GM12878 (cell line): ENCODE measurements at regions not wholly inside any gene's neighbourhood (a gene's known extent, or its start where the extent isn't known, plus 50 kb on each side); places are given as distances from the start of the nearest gene placed in this dataset.

ENCODE experiments used
- ATAC-seq: fragments of 200-7000 bp; cut with Tn5 transposase; 3 replicates; pipeline ENCODE4 v1.9.1; 2020; ENCODE audit warnings: mild to moderate bottlenecking, moderate library complexity
- BruUV-seq: library from RNA; stranded (reverse); fragments of 400-500 nt; replicated peaks from 2 replicates; lab custom pipeline; 2021; lab: Mats Ljungman, UMichigan
- CTCF ChIA-PET: fragments of 300-600 bp; sonication (Branson Sonifier 250); formaldehyde crosslinking; extraction: SDS; loops from one replicate; lab custom pipeline; 2021; ENCODE audit warnings: inconsistent platforms; lab: Yijun Ruan, JAX
- POLR2A ChIA-PET: fragments of 350-600 bp; formaldehyde crosslinking; extraction: SDS; loops from one replicate; lab custom pipeline; 2021; ENCODE audit warnings: inconsistent platforms; lab: Charles Lee
- RAD21 ChIA-PET: fragments of 300-600 bp; sonication (Branson Sonifier 250); formaldehyde crosslinking; loops from one replicate; lab custom pipeline; 2023; ENCODE audit warnings: antibody characterized with exemption; ENCODE audit not compliant: unreplicated experiment; lab: Charles Lee
- SMC1A ChIA-PET: fragments of 300-600 bp; sonication (Branson Sonifier 250); formaldehyde crosslinking; loops from one replicate; lab custom pipeline; 2023; ENCODE audit not compliant: unreplicated experiment, uncharacterized antibody; lab: Charles Lee
- DNase-seq: peaks from one replicate; pipeline ENCODE4 v3.0.0-alpha.2; 2011; ENCODE audit warnings: low read depth, low spot score
- FAIRE-seq: peaks from 3 replicates; lab custom pipeline; 2011; peaks lifted over from hg19 to GRCh38; lab: Jason Lieb, UNC
- H2AFZ ChIP-seq: 2 replicates; pipeline ENCODE4 v1.6.0; 2011; ENCODE audit warnings: low read depth, low read length, control low read depth; ENCODE audit not compliant: control insufficient read depth
- H3K27ac ChIP-seq: 2 replicates; pipeline ENCODE4 v1.5.1; 2011; ENCODE audit warnings: control low read depth; ENCODE audit not compliant: control insufficient read depth, insufficient read depth
- H3K27me3 ChIP-seq, 2 experiments: replicated peaks in 1 of 2; 2 replicates each; pipeline versions ENCODE4 v1.6.0 to v1.6.1; 2011; ENCODE audit warnings: low read length in 1 of 2; ENCODE audit not compliant: control insufficient read depth in 2 of 2, insufficient read depth in 2 of 2
- H3K36me3 ChIP-seq, 2 experiments: 2 replicates each; pipeline ENCODE4 v1.5.1; 2011; ENCODE audit warnings: low read length in 1 of 2; ENCODE audit not compliant: control insufficient read depth in 2 of 2, insufficient read depth in 2 of 2
- H3K4me1 ChIP-seq: 2 replicates; pipeline ENCODE4 v1.6.1; 2011; ENCODE audit warnings: mild to moderate bottlenecking, low read length, moderate library complexity, mixed read lengths; ENCODE audit not compliant: control insufficient read depth, insufficient read depth
- H3K4me2 ChIP-seq: 2 replicates; pipeline ENCODE4 v1.6.0; 2011; ENCODE audit warnings: control low read depth; ENCODE audit not compliant: control insufficient read depth, insufficient read depth
- H3K4me3 ChIP-seq: fragments of 200-600 bp; sonication (generic); 2 replicates; pipeline ENCODE4 v1.5.1; 2016
- H3K79me2 ChIP-seq: 2 replicates; pipeline ENCODE4 v1.6.0; 2011; ENCODE audit warnings: low read length; ENCODE audit not compliant: control insufficient read depth, insufficient read depth
- H3K9ac ChIP-seq: 2 replicates; pipeline ENCODE4 v1.8.0; 2011; ENCODE audit warnings: low read length, control low read depth, mixed read lengths; ENCODE audit not compliant: control insufficient read depth, insufficient read depth
- H3K9me3 ChIP-seq: replicated peaks from 3 replicates; pipeline ENCODE4 v1.5.1; 2011; ENCODE audit warnings: mild to moderate bottlenecking, low read length; ENCODE audit not compliant: control insufficient read depth, insufficient read depth
- H4K20me1 ChIP-seq: 2 replicates; pipeline ENCODE4 v1.6.0; 2011; ENCODE audit not compliant: control insufficient read depth, insufficient read depth
- BCL11A ChIP-seq: IDR thresholded peaks from 2 replicates; pipeline ENCODE4 v1.6.1; 2011; ENCODE audit warnings: low read depth, low read length
- BMI1 ChIP-seq: fragments of 450-650 bp; IDR thresholded peaks from 2 replicates; pipeline ENCODE4 v1.6.1; 2016; ENCODE audit warnings: mild to moderate bottlenecking, moderate library complexity, borderline replicate concordance
- CTCF ChIP-seq, 3 experiments: IDR thresholded peaks in 2 of 3; conservative IDR thresholded peaks in 1 of 3; 2 replicates each; pipeline ENCODE4 v1.5.1; 2011; ENCODE audit warnings: low read depth in 3 of 3, low read length in 3 of 3, mild to moderate bottlenecking in 3 of 3, control low read depth in 2 of 3, moderate library complexity in 2 of 3, inconsistent platforms in 1 of 3, mixed read lengths in 1 of 3; ENCODE audit not compliant: control insufficient read depth in 2 of 3, insufficient read depth in 1 of 3; ENCODE audit errors: extremely low read depth in 1 of 3
- HDGF ChIP-seq: fragments of 450-650 bp; IDR thresholded peaks from 2 replicates; pipeline ENCODE4 v1.6.1; 2016; ENCODE audit warnings: antibody characterized with exemption
- IRF4 ChIP-seq: IDR thresholded peaks from 2 replicates; pipeline ENCODE4 v1.6.1; 2011; ENCODE audit warnings: low read depth, low read length
- NR2C1 ChIP-seq: fragments of 450-650 bp; IDR thresholded peaks from 2 replicates; pipeline ENCODE4 v1.6.1; 2017; ENCODE audit warnings: antibody characterized with exemption, mild to moderate bottlenecking, moderate library complexity
- NR2C2 ChIP-seq: IDR thresholded peaks from 2 replicates; pipeline ENCODE4 v1.6.1; 2011; ENCODE audit warnings: borderline replicate concordance, low read depth; ENCODE audit not compliant: control insufficient read depth, insufficient read length
- NRF1 ChIP-seq: conservative IDR thresholded peaks from 2 replicates; pipeline ENCODE4 v1.6.1; 2011; ENCODE audit warnings: mild to moderate bottlenecking, low read depth, low read length, improper control_type of control experiment
- PBX3 ChIP-seq: IDR thresholded peaks from 2 replicates; pipeline ENCODE4 v1.6.1; 2011; ENCODE audit warnings: mild to moderate bottlenecking, low read depth, low read length, moderate library complexity; ENCODE audit not compliant: insufficient replicate concordance
- POLR2AphosphoS2 ChIP-seq: IDR thresholded peaks from 2 replicates; pipeline ENCODE4 v1.6.1; 2011; ENCODE audit warnings: low read depth, mild to moderate bottlenecking, low read length, improper control_type of control experiment, moderate library complexity
- POU2F2 ChIP-seq: IDR thresholded peaks from 3 replicates; pipeline ENCODE4 v1.6.1; 2011; ENCODE audit warnings: low read depth, mild to moderate bottlenecking, low read length, borderline replicate concordance
- RB1 ChIP-seq: fragments of 450-650 bp; formaldehyde crosslinking; IDR thresholded peaks from 2 replicates; pipeline ENCODE4 v1.6.1; 2017; ENCODE audit warnings: mild to moderate bottlenecking, borderline replicate concordance
- RBBP5 ChIP-seq: fragments of 200-600 bp; sonication (generic); conservative IDR thresholded peaks from 2 replicates; pipeline ENCODE4 v1.6.1; 2016
- RELB ChIP-seq: fragments of 450-650 bp; IDR thresholded peaks from 2 replicates; pipeline ENCODE4 v1.6.1; 2017; ENCODE audit warnings: low read depth, mild to moderate bottlenecking, moderate library complexity
- SP1 ChIP-seq: IDR thresholded peaks from one replicate; pipeline ENCODE4 v1.6.1; 2011; ENCODE audit warnings: low read depth, low read length
- YBX1 ChIP-seq: fragments of 450-650 bp; IDR thresholded peaks from 2 replicates; pipeline ENCODE4 v1.6.1; 2016; ENCODE audit warnings: antibody characterized with exemption
- ZNF217 ChIP-seq: fragments of 450-650 bp; IDR thresholded peaks from 2 replicates; pipeline ENCODE4 v1.6.1; 2017; ENCODE audit warnings: antibody characterized with exemption, mild to moderate bottlenecking
- ZNF622 ChIP-seq: fragments of 450-650 bp; IDR thresholded peaks from 2 replicates; pipeline ENCODE4 v1.6.1; 2017; ENCODE audit warnings: mild to moderate bottlenecking, inconsistent platforms
- ZZZ3 ChIP-seq: IDR thresholded peaks from 2 replicates; pipeline ENCODE4 v1.6.1; 2011; ENCODE audit warnings: low read depth; ENCODE audit not compliant: control insufficient read depth, insufficient read length
- WGBS: methylation state at CpG from one replicate; pipeline ENCODE4 v1.1.6; 2016; ENCODE audit warnings: low lambda C conversion rate; ENCODE audit not compliant: insufficient replicate concordance, insufficient coverage; ENCODE audit errors: missing lambda C conversion rate; 5-methylcytosine and 5-hydroxymethylcytosine counted together
- in situ Hi-C: fragments of 300-500 bp; cut with MboI; formaldehyde crosslinking; loops from 9 replicates; pipeline ENCODE4 v1.14.3; 2018; ENCODE audit warnings: mixed read lengths
- intact Hi-C: fragments of 100-400 bp; cut with micrococcal nuclease; formaldehyde crosslinking; loops from one replicate; pipeline ENCODE4 v1.14.2; 2022; ENCODE audit not compliant: unreplicated experiment
- TF ChIP-seq, protein P1 (sequence below): IDR thresholded peaks from 2 replicates; pipeline ENCODE4 v1.6.1; 2011; ENCODE audit warnings: low read depth, mild to moderate bottlenecking, low read length, moderate library complexity, borderline replicate concordance; ENCODE audit errors: extremely low read depth

DNA sequence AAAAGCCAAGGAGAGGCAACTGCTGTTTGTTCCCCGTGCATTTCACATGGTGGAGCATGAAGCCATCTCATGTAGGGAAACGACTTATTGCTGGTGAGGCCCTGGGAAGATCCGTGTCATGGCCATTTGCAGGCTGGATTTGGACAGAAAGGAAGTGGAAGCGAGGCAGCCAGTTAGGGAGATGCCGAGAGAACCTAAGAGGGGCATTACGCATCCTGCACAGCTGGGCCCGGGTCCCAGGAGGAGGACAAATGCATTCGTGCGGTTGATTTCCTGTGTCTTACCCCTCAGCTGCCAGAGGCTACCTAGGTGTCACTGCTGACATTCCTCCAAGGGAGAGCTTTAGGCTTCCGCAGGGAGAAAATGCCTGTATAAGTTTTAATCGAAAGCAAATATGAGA, 316.2 kb upstream of the CDYL start (continued):
- TF ChIP-seq BMI1 (no peak), NRF1 (no peak)

DNA sequence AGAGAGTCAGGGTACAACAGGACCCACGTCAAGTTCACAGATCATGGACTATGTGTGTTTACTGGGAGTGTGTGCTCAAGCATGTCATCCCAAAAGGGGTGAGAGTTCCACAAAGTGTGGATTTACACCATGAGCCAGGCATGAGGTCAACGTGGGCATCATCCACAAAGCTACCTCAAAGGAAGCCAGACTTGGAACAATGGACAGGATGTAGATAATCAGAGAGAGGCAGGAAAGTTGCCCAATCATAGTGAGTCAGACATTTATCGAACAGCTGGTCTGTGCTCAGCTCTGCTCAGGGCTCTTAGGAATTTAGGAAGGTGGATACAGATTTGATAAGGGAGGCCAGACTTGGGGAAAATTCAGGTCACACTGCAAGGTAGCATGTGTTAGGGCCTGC, 317.2 kb upstream of the CDYL start:
- ATAC-seq = no peak
- H3K9ac ChIP-seq = no peak overlapping the region
- in situ Hi-C loops = no loop called here
- no peaks in the 10 kb centered on the region for H3K4me1 ChIP-seq
- intact Hi-C loops = no loop called here
- ChIA-PET SMC1A (no interaction called here), CTCF (no interaction called here), RAD21 (no interaction called here), POLR2A (no interaction called here)
- no peaks in the 10 kb centered on the region for H3K79me2 ChIP-seq
- 23% methylated on average over 3 of the region's 3 CpGs for WGBS
- no peaks in the 10 kb centered on the region for H3K9me3 ChIP-seq
- no peak overlapping the region for H3K4me2 ChIP-seq
- no peak for FAIRE-seq
- H3K36me3 ChIP-seq = no peaks in the 10 kb centered on the region
- no peak overlapping the region for H3K27ac ChIP-seq
- no peaks in the 10 kb centered on the region for H4K20me1 ChIP-seq
- no peaks in the 10 kb centered on the region for H3K27me3 ChIP-seq
- BruUV-seq = no TSS peak
- no peak overlapping the region for H3K4me3 ChIP-seq
- DNase-seq = no peak
- TF ChIP-seq HDGF (no peak), BCL11A (no peak), NR2C1 (no peak), PBX3 (no peak), SP1 (no peak), POU2F2 (no peak), ZZZ3 (no peak), ZNF622 (no peak), ZNF217 (no peak), RBBP5 (no peak), IRF4 (no peak), POLR2AphosphoS2 (no peak), YBX1 (no peak), RB1 (no peak), NR2C2 (no peak), CTCF (IDR thresholded peaks at IDR 0.05 in 2 of 3, conservative IDR thresholded peaks at IDR 0.05 in 1 of 3; ENCODE audit: control insufficient read depth in 2 of 3, extremely low read depth in 1 of 3, insufficient read depth in 1 of 3, low read depth in 3 of 3, low read length in 3 of 3) (no peak), RELB (no peak)
- TF ChIP-seq, protein P1, sequence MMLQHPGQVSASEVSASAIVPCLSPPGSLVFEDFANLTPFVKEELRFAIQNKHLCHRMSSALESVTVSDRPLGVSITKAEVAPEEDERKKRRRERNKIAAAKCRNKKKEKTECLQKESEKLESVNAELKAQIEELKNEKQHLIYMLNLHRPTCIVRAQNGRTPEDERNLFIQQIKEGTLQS = no peak
- no peak overlapping the region for H2AFZ ChIP-seq
